ENCODE measurements at regions not wholly inside any gene's neighbourhood (a gene's known extent, or its start where the extent isn't known, plus 50 kb on each side); places are given as distances from the start of the nearest gene placed in this dataset.

- Mint-ChIP-seq H3K36me3 (no peaks in the 10 kb centered on the region), H3K9me3 (no peaks in the 10 kb centered on the region), H3K4me1 (no peaks in the 10 kb centered on the region), H3K4me3 (no peak overlapping the region), H3K27ac (no peak overlapping the region), H3K27me3 (no peaks in the 10 kb centered on the region)
- no peaks in the 10 kb centered on the region for H3K27me3 ChIP-seq (ENCODE audit: control insufficient read depth, insufficient read depth, low read length)
- H3K9me3 ChIP-seq (ENCODE audit: control insufficient read depth in 2 of 2, low read length in 2 of 2): no peaks in the 10 kb centered on the region
- H3K36me3 ChIP-seq (ENCODE audit: control insufficient read depth, insufficient read depth, low read length): no peaks in the 10 kb centered on the region
- no peak overlapping the region for H3K27ac ChIP-seq (ENCODE audit: insufficient read depth, low read length, poor library complexity, severe bottlenecking)
- no peak overlapping the region for H3K4me3 ChIP-seq (ENCODE audit: low read depth, low read length)
- no peaks in the 10 kb centered on the region for H3K4me1 ChIP-seq (ENCODE audit: control insufficient read depth, insufficient read depth, low read length, poor library complexity, severe bottlenecking)
- ATAC-seq (ENCODE audit: low read depth in 2 of 2) (no peak), DNase-seq (no peak)
These were observed 629.0 kb downstream of the TBC1D22A start for GRCh38 chr22:47391169-47392053.

- Histone ChIP-seq H3K9me3 (ENCODE audit: control insufficient read depth in 2 of 2, low read length in 2 of 2) (no peaks in the 10 kb centered on the region), H3K27me3 (ENCODE audit: control insufficient read depth, insufficient read depth, low read length) (no peaks in the 10 kb centered on the region), H3K27ac (ENCODE audit: insufficient read depth, low read length, poor library complexity, severe bottlenecking) (no peak overlapping the region), H3K4me1 (ENCODE audit: control insufficient read depth, insufficient read depth, low read length, poor library complexity, severe bottlenecking) (no peaks in the 10 kb centered on the region), H3K36me3 (ENCODE audit: control insufficient read depth, insufficient read depth, low read length) (no peaks in the 10 kb centered on the region), H3K4me3 (ENCODE audit: low read depth, low read length) (no peak overlapping the region)
- Mint-ChIP-seq H3K27ac (no peak overlapping the region), H3K4me1 (no peaks in the 10 kb centered on the region), H3K36me3 (no peaks in the 10 kb centered on the region), H3K27me3 (no peaks in the 10 kb centered on the region), H3K4me3 (no peak overlapping the region), H3K9me3 (no peaks in the 10 kb centered on the region)
- ATAC-seq (ENCODE audit: low read depth in 2 of 2): no peak
- no peak for DNase-seq
These were observed 627.8 kb downstream of the TBC1D22A start for GRCh38 chr22:47390026-47390970.

- no peak overlapping the region for H3K4me3 Mint-ChIP-seq
These were observed 626.8 kb downstream of the TBC1D22A start for GRCh38 chr22:47389201-47389600.

GRCh38 chr22:47388778-47389177, 626.3 kb downstream of the TBC1D22A start:
- H3K36me3 ChIP-seq (ENCODE audit: control insufficient read depth, insufficient read depth, low read length): no peaks in the 10 kb centered on the region
- no peaks in the 10 kb centered on the region for H3K4me1 ChIP-seq (ENCODE audit: control insufficient read depth, insufficient read depth, low read length, poor library complexity, severe bottlenecking)
- H3K4me3 ChIP-seq (ENCODE audit: low read depth, low read length): no peak overlapping the region
- Mint-ChIP-seq H3K27ac (no peak overlapping the region), H3K4me3 (no peak overlapping the region), H3K27me3 (no peaks in the 10 kb centered on the region), H3K36me3 (no peaks in the 10 kb centered on the region), H3K9me3 (no peaks in the 10 kb centered on the region), H3K4me1 (no peaks in the 10 kb centered on the region)
- no peak overlapping the region for H3K27ac ChIP-seq (ENCODE audit: insufficient read depth, low read length, poor library complexity, severe bottlenecking)
- no peaks in the 10 kb centered on the region for H3K27me3 ChIP-seq (ENCODE audit: control insufficient read depth, insufficient read depth, low read length)
- ATAC-seq (ENCODE audit: low read depth in 2 of 2): no peak
- no peak for DNase-seq
- H3K9me3 ChIP-seq (ENCODE audit: control insufficient read depth in 2 of 2, low read length in 2 of 2): no peaks in the 10 kb centered on the region

More at GRCh38 chr22:47389201-47389600, 626.8 kb downstream of the TBC1D22A start:
- DNase-seq: no peak
- Histone ChIP-seq H3K4me3 (ENCODE audit: low read depth, low read length) (no peak overlapping the region), H3K27me3 (ENCODE audit: control insufficient read depth, insufficient read depth, low read length) (no peaks in the 10 kb centered on the region), H3K4me1 (ENCODE audit: control insufficient read depth, insufficient read depth, low read length, poor library complexity, severe bottlenecking) (no peaks in the 10 kb centered on the region), H3K36me3 (ENCODE audit: control insufficient read depth, insufficient read depth, low read length) (no peaks in the 10 kb centered on the region), H3K9me3 (ENCODE audit: control insufficient read depth in 2 of 2, low read length in 2 of 2) (no peaks in the 10 kb centered on the region), H3K27ac (ENCODE audit: insufficient read depth, low read length, poor library complexity, severe bottlenecking) (no peak overlapping the region)
- Mint-ChIP-seq H3K4me1 (no peaks in the 10 kb centered on the region), H3K27me3 (no peaks in the 10 kb centered on the region), H3K9me3 (no peaks in the 10 kb centered on the region), H3K36me3 (no peaks in the 10 kb centered on the region), H3K27ac (no peak overlapping the region)
- ATAC-seq (ENCODE audit: low read depth in 2 of 2): no peak

- Histone ChIP-seq H3K27me3 (ENCODE audit: control insufficient read depth, insufficient read depth, low read length) (no peaks in the 10 kb centered on the region), H3K36me3 (ENCODE audit: control insufficient read depth, insufficient read depth, low read length) (no peaks in the 10 kb centered on the region), H3K27ac (ENCODE audit: insufficient read depth, low read length, poor library complexity, severe bottlenecking) (no peak overlapping the region), H3K9me3 (ENCODE audit: control insufficient read depth in 2 of 2, low read length in 2 of 2) (no peaks in the 10 kb centered on the region), H3K4me3 (ENCODE audit: low read depth, low read length) (no peak overlapping the region), H3K4me1 (ENCODE audit: control insufficient read depth, insufficient read depth, low read length, poor library complexity, severe bottlenecking) (no peaks in the 10 kb centered on the region)
- H3K9me3 Mint-ChIP-seq: no peaks in the 10 kb centered on the region
- DNase-seq (no peak), ATAC-seq (ENCODE audit: low read depth in 2 of 2) (no peak)
- no peaks in the 10 kb centered on the region for H3K4me1 Mint-ChIP-seq
- no peaks in the 10 kb centered on the region for H3K27me3 Mint-ChIP-seq
- no peak overlapping the region for H3K27ac Mint-ChIP-seq
- no peaks in the 10 kb centered on the region for H3K36me3 Mint-ChIP-seq
- H3K4me3 Mint-ChIP-seq: no peak overlapping the region
These were observed 625.9 kb downstream of the TBC1D22A start for GRCh38 chr22:47388331-47388730.

GRCh38 chr22:47386812-47387510, 624.5 kb downstream of the TBC1D22A start:
- Mint-ChIP-seq H3K27me3 (no peaks in the 10 kb centered on the region), H3K9me3 (no peaks in the 10 kb centered on the region), H3K4me1 (no peaks in the 10 kb centered on the region), H3K27ac (no peak overlapping the region), H3K36me3 (no peaks in the 10 kb centered on the region), H3K4me3 (no peak overlapping the region)
- Histone ChIP-seq H3K36me3 (ENCODE audit: control insufficient read depth, insufficient read depth, low read length) (no peaks in the 10 kb centered on the region), H3K27me3 (ENCODE audit: control insufficient read depth, insufficient read depth, low read length) (no peaks in the 10 kb centered on the region), H3K9me3 (ENCODE audit: control insufficient read depth in 2 of 2, low read length in 2 of 2) (no peaks in the 10 kb centered on the region), H3K4me3 (ENCODE audit: low read depth, low read length) (no peak overlapping the region), H3K4me1 (ENCODE audit: control insufficient read depth, insufficient read depth, low read length, poor library complexity, severe bottlenecking) (no peaks in the 10 kb centered on the region), H3K27ac (ENCODE audit: insufficient read depth, low read length, poor library complexity, severe bottlenecking) (no peak overlapping the region)
- no peak for DNase-seq
- ATAC-seq (ENCODE audit: low read depth in 2 of 2): no peak

- ATAC-seq (ENCODE audit: low read depth in 2 of 2): no peak
These were observed 622.5 kb downstream of the TBC1D22A start for GRCh38 chr22:47384977-47385376.

More at GRCh38 chr22:47384977-47385376, 622.5 kb downstream of the TBC1D22A start:
- Mint-ChIP-seq H3K27ac (no peak overlapping the region), H3K27me3 (no peaks in the 10 kb centered on the region), H3K9me3 (no peaks in the 10 kb centered on the region), H3K4me3 (no peak overlapping the region), H3K4me1 (no peaks in the 10 kb centered on the region), H3K36me3 (no peaks in the 10 kb centered on the region)
- Histone ChIP-seq H3K9me3 (ENCODE audit: control insufficient read depth in 2 of 2, low read length in 2 of 2) (no peaks in the 10 kb centered on the region), H3K27me3 (ENCODE audit: control insufficient read depth, insufficient read depth, low read length) (no peaks in the 10 kb centered on the region), H3K4me1 (ENCODE audit: control insufficient read depth, insufficient read depth, low read length, poor library complexity, severe bottlenecking) (no peaks in the 10 kb centered on the region), H3K36me3 (ENCODE audit: control insufficient read depth, insufficient read depth, low read length) (no peaks in the 10 kb centered on the region), H3K4me3 (ENCODE audit: low read depth, low read length) (no peak overlapping the region), H3K27ac (ENCODE audit: insufficient read depth, low read length, poor library complexity, severe bottlenecking) (no peak overlapping the region)
- no peak for DNase-seq
